Panc1 (cell line): ENCODE measurements at regions not wholly inside any gene's neighbourhood (a gene's known extent, or its start where the extent isn't known, plus 50 kb on each side); places are given as distances from the start of the nearest gene placed in this dataset.

Experiments
- ATAC-seq: fragments of 200-7000 bp; cut with Tn5 transposase; 2 replicates; pipeline ENCODE4 v1.9.1; 2020; ENCODE audit warnings: mild to moderate bottlenecking, moderate library complexity
- BruUV-seq: library from RNA; stranded (reverse); fragments of 400-500 nt; replicated peaks from 2 replicates; lab custom pipeline; 2021; lab: Mats Ljungman, UMichigan
- CTCF ChIA-PET: fragments of 300-600 bp; sonication (Branson Sonifier 250); formaldehyde crosslinking; loops from one replicate; lab custom pipeline; 2022; ENCODE audit warnings: antibody characterized with exemption; lab: Charles Lee
- POLR2A ChIA-PET: fragments of 300-600 bp; sonication (Branson Sonifier 250); formaldehyde crosslinking; loops from one replicate; lab custom pipeline; 2022; ENCODE audit warnings: antibody characterized with exemption; lab: Charles Lee
- DNase-seq: peaks from one replicate; pipeline ENCODE4 v3.0.0-alpha.2; 2010; ENCODE audit warnings: low read depth, low spot score
- H3K27ac ChIP-seq: 2 replicates; pipeline ENCODE4 v1.5.1; 2011; ENCODE audit warnings: mild to moderate bottlenecking, low read length, inconsistent platforms
- H3K27me3 ChIP-seq: fragments of 200-500 bp; sonication (Bioruptor generic); 2 replicates; pipeline ENCODE4 v1.6.0; 2014; ENCODE audit warnings: low read length, inconsistent platforms; ENCODE audit not compliant: control insufficient read depth, insufficient read depth
- H3K36me3 ChIP-seq: fragments of 200-500 bp; sonication (Bioruptor generic); 2 replicates; pipeline ENCODE4 v1.5.1; 2014; ENCODE audit warnings: inconsistent platforms, mild to moderate bottlenecking, low read length, moderate library complexity; ENCODE audit not compliant: control insufficient read depth, insufficient read depth
- H3K4me1 ChIP-seq: 2 replicates; pipeline ENCODE4 v1.5.1; 2011; ENCODE audit warnings: inconsistent platforms, mild to moderate bottlenecking, low read length, moderate library complexity; ENCODE audit not compliant: control insufficient read depth, insufficient read depth
- H3K4me3 ChIP-seq, 2 experiments: 2 replicates each; pipeline ENCODE4 v1.5.1; 2011 to 2012; ENCODE audit warnings: low read depth in 2 of 2, low read length in 2 of 2, mild to moderate bottlenecking in 2 of 2, inconsistent platforms in 1 of 2, moderate library complexity in 1 of 2
- H3K9me3 ChIP-seq: fragments of 200-500 bp; sonication (Bioruptor generic); 2 replicates; pipeline ENCODE4 v1.5.1; 2014; ENCODE audit warnings: low read depth, mild to moderate bottlenecking, inconsistent platforms, low read length, moderate library complexity; ENCODE audit not compliant: control insufficient read depth, insufficient read depth
- POLR2AphosphoS5 ChIP-seq: IDR thresholded peaks from 2 replicates; pipeline ENCODE4 v1.6.1; 2012; ENCODE audit warnings: mild to moderate bottlenecking, low read depth, low read length, moderate library complexity
- SIN3A ChIP-seq: IDR thresholded peaks from 2 replicates; pipeline ENCODE4 v1.6.1; 2012; ENCODE audit warnings: low read depth, mild to moderate bottlenecking, low read length, moderate library complexity, borderline replicate concordance; ENCODE audit not compliant: insufficient read depth
- TCF7L2 ChIP-seq: IDR thresholded peaks from 2 replicates; pipeline ENCODE4 v1.6.1; 2011; ENCODE audit warnings: mild to moderate bottlenecking, low read depth, low read length, inconsistent platforms
- in situ Hi-C: cut with HindIII; loops from 2 replicates; pipeline ENCODE4 v1.10.0; 2016; ENCODE audit warnings: low sequenced_read_pairs, low pct_unique_long_range_greater_than_20kb
- intact Hi-C: fragments of 100-400 bp; cut with micrococcal nuclease; formaldehyde crosslinking; loops from one replicate; pipeline ENCODE4 v1.10.0; 2022; ENCODE audit not compliant: unreplicated experiment
- TF ChIP-seq, protein P1 (sequence below): fragments of 450-650 bp; IDR thresholded peaks from 2 replicates; pipeline ENCODE4 v1.5.1; 2017; ENCODE audit warnings: mild to moderate bottlenecking
- TF ChIP-seq, protein P2 (sequence below), 2 experiments: IDR thresholded peaks; 2 replicates each; pipeline ENCODE4 v1.6.1; 2011 to 2012; ENCODE audit warnings: low read depth in 2 of 2, control low read depth in 1 of 2, low read length in 1 of 2, mild to moderate bottlenecking in 1 of 2, moderate library complexity in 1 of 2; ENCODE audit not compliant: insufficient read depth in 1 of 2

DNA sequence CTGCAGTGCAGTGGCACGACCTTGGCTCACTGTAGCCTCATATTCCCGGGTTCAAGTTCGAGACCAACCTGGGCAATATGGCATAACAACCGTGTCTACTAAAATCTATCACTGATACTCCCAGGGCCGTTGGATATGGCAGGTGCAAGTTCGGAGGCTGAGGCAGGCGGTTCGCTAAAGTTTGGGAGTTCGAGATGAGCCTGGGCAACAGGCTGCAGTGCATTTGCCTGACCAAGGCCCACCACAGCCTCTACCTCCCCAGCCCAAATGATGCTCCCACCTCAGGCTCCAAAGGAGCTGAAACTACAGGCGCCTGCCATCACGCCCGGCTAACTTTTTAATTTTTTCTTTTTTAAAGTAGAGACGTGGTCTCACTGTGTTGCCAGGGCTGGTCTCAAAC, 177.1 kb upstream of the ALG10B start:
- H3K36me3 ChIP-seq, result no peaks in the 10 kb centered on the region
- H3K4me3 ChIP-seq, result no peak overlapping the region; a peak in 1 of 4 replicates
- no peak for TF ChIP-seq SIN3A
- TF ChIP-seq, protein P1, sequence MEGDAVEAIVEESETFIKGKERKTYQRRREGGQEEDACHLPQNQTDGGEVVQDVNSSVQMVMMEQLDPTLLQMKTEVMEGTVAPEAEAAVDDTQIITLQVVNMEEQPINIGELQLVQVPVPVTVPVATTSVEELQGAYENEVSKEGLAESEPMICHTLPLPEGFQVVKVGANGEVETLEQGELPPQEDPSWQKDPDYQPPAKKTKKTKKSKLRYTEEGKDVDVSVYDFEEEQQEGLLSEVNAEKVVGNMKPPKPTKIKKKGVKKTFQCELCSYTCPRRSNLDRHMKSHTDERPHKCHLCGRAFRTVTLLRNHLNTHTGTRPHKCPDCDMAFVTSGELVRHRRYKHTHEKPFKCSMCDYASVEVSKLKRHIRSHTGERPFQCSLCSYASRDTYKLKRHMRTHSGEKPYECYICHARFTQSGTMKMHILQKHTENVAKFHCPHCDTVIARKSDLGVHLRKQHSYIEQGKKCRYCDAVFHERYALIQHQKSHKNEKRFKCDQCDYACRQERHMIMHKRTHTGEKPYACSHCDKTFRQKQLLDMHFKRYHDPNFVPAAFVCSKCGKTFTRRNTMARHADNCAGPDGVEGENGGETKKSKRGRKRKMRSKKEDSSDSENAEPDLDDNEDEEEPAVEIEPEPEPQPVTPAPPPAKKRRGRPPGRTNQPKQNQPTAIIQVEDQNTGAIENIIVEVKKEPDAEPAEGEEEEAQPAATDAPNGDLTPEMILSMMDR, result no peak
- no peak for TF ChIP-seq POLR2AphosphoS5
- no peak for TF ChIP-seq TCF7L2
- TF ChIP-seq, protein P2, sequence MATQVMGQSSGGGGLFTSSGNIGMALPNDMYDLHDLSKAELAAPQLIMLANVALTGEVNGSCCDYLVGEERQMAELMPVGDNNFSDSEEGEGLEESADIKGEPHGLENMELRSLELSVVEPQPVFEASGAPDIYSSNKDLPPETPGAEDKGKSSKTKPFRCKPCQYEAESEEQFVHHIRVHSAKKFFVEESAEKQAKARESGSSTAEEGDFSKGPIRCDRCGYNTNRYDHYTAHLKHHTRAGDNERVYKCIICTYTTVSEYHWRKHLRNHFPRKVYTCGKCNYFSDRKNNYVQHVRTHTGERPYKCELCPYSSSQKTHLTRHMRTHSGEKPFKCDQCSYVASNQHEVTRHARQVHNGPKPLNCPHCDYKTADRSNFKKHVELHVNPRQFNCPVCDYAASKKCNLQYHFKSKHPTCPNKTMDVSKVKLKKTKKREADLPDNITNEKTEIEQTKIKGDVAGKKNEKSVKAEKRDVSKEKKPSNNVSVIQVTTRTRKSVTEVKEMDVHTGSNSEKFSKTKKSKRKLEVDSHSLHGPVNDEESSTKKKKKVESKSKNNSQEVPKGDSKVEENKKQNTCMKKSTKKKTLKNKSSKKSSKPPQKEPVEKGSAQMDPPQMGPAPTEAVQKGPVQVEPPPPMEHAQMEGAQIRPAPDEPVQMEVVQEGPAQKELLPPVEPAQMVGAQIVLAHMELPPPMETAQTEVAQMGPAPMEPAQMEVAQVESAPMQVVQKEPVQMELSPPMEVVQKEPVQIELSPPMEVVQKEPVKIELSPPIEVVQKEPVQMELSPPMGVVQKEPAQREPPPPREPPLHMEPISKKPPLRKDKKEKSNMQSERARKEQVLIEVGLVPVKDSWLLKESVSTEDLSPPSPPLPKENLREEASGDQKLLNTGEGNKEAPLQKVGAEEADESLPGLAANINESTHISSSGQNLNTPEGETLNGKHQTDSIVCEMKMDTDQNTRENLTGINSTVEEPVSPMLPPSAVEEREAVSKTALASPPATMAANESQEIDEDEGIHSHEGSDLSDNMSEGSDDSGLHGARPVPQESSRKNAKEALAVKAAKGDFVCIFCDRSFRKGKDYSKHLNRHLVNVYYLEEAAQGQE (IDR thresholded peaks at IDR 0.05; ENCODE audit: insufficient read depth in 1 of 2, low read depth in 2 of 2, low read length in 1 of 2), result no peak
- POLR2A ChIA-PET, result no interaction called here
- H3K9me3 ChIP-seq, result no peaks in the 10 kb centered on the region
- no TSS peak for BruUV-seq
- CTCF ChIA-PET, result interaction anchor here (0.6 to 0.9 kb wide), 10 partner anchors 14 to 1117 kb away, joined by 3 to 7 read pairs (median 3); partner anchors contain the start of gene ALG10B
- ATAC-seq, result no peak
- no peaks in the 10 kb centered on the region for H3K27me3 ChIP-seq
- H3K27ac ChIP-seq, result no peak overlapping the region
- no peak for DNase-seq
- no peaks in the 10 kb centered on the region for H3K4me1 ChIP-seq
- in situ Hi-C loops, result no loop called here
- intact Hi-C loops, result loop anchor here (5.0 kb wide), 1 partner anchor 87 kb away; no protein-coding TSS in a partner anchor

DNA sequence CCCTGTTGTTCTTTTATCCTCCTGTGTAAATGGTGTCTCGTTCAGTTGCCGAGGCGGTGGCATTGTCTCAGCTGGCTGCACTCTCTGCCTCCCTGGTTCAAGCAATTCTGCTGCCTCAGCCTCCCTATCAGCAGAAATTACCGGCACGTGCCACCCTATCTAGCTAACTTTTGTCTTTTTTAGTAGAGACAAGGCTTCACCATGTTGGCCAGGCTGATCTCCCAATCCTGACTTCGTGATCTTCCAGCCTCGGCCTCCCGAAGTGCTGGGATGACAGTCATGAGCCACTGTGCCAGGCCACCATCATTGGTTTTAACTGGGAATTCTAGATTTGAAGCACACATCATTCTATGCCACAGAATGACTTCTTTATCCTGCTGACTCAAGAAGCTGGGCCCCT, 175.3 kb upstream of the ALG10B start:
- Histone ChIP-seq H3K4me3 (no peak overlapping the region), H3K9me3 (no peaks in the 10 kb centered on the region), H3K4me1 (no peaks in the 10 kb centered on the region), H3K27me3 (no peaks in the 10 kb centered on the region), H3K36me3 (no peaks in the 10 kb centered on the region), H3K27ac (no peak overlapping the region)
- BruUV-seq, result no TSS peak
- TF ChIP-seq POLR2AphosphoS5, result no peak
- TF ChIP-seq, protein P1, result no peak
- TF ChIP-seq SIN3A, result no peak
- TF ChIP-seq, protein P2 (IDR thresholded peaks at IDR 0.05; ENCODE audit: insufficient read depth in 1 of 2, low read depth in 2 of 2, low read length in 1 of 2), result no peak
- no peak for TF ChIP-seq TCF7L2
- in situ Hi-C loops, result no loop called here
- ChIA-PET CTCF (no interaction called here), POLR2A (no interaction called here)
- ATAC-seq, result no peak
- no peak for DNase-seq
- intact Hi-C loops, result no loop called here
